ENCODE measurements at regions not wholly inside any gene's neighbourhood (a gene's known extent, or its start where the extent isn't known, plus 50 kb on each side); places are given as distances from the start of the nearest gene placed in this dataset.

DNA sequence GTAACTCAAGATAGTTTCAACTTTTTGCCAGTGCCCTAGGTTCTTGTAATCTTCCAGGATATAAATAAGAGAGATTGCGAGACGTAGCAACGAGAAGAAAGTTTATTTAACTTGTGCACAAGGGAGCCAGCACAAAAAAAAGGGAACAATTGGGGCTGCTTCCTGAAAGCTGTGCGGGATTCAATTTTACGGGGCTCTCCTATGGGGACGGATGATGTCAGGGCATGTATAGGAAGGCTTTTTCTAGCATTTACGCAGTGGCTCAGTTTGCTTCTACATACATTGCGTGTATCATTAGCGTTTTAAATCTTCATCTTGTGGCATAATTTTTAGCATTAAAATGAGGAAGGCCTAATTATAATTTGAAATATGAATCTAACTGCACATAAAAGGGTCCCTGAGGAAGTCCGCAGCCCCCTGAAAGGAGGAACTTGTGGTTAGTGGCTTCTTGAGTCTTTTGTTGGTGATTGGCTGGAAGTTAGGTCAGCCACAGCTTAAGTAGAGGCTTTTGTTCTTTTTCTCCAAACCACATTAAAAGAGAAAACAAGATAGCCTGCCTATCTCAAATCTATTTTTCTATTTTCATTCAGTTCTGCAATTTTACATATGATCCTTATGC lies 668.2 kb upstream of the NDST4 start:
- TF ChIP-seq, protein P1, sequence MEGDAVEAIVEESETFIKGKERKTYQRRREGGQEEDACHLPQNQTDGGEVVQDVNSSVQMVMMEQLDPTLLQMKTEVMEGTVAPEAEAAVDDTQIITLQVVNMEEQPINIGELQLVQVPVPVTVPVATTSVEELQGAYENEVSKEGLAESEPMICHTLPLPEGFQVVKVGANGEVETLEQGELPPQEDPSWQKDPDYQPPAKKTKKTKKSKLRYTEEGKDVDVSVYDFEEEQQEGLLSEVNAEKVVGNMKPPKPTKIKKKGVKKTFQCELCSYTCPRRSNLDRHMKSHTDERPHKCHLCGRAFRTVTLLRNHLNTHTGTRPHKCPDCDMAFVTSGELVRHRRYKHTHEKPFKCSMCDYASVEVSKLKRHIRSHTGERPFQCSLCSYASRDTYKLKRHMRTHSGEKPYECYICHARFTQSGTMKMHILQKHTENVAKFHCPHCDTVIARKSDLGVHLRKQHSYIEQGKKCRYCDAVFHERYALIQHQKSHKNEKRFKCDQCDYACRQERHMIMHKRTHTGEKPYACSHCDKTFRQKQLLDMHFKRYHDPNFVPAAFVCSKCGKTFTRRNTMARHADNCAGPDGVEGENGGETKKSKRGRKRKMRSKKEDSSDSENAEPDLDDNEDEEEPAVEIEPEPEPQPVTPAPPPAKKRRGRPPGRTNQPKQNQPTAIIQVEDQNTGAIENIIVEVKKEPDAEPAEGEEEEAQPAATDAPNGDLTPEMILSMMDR (IDR thresholded peaks at IDR 0.05; ENCODE audit: borderline replicate concordance): no peak
- Histone ChIP-seq H3K9me3 (replicated peaks) (no peaks in the 10 kb centered on the region), H3K27ac (replicated peaks) (no peak overlapping the region), H3K4me3 (no peak overlapping the region), H3K36me3 (no peaks in the 10 kb centered on the region), H3K4me1 (no peaks in the 10 kb centered on the region), H3K27me3 (ENCODE audit: low read depth) (no peaks in the 10 kb centered on the region)
- no peak for DNase-seq
- intact Hi-C loops (cut with micrococcal nuclease): no loop called here

DNA sequence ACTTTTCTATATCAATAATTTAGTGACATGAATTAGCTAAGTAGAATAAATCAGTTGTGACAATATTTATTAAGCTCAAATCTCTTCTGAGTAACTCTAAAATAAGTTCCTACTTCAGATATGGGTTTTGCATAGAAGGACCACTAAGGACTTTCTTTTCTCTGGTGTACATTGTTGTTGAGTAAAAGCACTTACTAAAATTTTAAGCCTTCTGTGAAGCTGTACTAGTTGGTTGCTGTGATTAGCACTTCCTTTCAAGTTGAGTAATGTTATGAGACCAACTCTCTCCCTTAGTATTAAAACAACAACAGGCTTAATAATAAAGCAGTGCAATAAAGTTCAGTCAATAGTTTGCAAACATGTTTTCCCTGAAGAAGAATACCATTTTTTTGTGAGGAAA lies 667.4 kb upstream of the NDST4 start:
- no peaks in the 10 kb centered on the region for H3K4me1 ChIP-seq
- intact Hi-C loops (cut with micrococcal nuclease): no loop called here

DNA sequence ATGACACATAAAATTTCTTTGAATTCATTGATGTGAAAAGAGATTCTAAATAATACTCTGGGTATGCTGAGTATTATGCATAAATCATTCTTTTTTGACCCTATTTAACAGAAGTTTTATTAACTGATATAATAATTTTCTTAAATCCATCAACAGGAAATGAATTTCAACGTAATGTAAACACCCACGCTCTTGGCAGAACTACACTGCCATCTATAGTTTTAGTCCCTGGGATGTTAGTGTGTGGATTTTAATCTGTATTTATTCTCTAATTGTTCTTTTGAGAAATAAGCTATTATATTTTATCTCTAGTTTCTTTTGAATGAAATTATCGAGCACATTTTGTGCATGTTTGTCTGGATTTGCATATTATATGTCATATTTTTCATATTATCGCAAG lies 666.8 kb upstream of the NDST4 start:
- Histone ChIP-seq H3K4me1 (no peaks in the 10 kb centered on the region), H3K27me3 (ENCODE audit: low read depth) (no peaks in the 10 kb centered on the region), H3K27ac (replicated peaks) (no peak overlapping the region), H3K4me3 (no peak overlapping the region), H3K9me3 (replicated peaks) (no peaks in the 10 kb centered on the region), H3K36me3 (no peaks in the 10 kb centered on the region)
- intact Hi-C loops (cut with micrococcal nuclease): no loop called here
- TF ChIP-seq, protein P1 (IDR thresholded peaks at IDR 0.05; ENCODE audit: borderline replicate concordance): no peak
- no peak for DNase-seq

More for the DNA sequence above, 667.4 kb upstream of the NDST4 start:
- H3K9me3 ChIP-seq (replicated peaks): no peaks in the 10 kb centered on the region
- no peak for DNase-seq
- no peak overlapping the region for H3K4me3 ChIP-seq
- H3K27ac ChIP-seq (replicated peaks): no peak overlapping the region
- no peaks in the 10 kb centered on the region for H3K27me3 ChIP-seq (ENCODE audit: low read depth)
- TF ChIP-seq, protein P1 (IDR thresholded peaks at IDR 0.05; ENCODE audit: borderline replicate concordance): no peak
- H3K36me3 ChIP-seq: no peaks in the 10 kb centered on the region

DNA sequence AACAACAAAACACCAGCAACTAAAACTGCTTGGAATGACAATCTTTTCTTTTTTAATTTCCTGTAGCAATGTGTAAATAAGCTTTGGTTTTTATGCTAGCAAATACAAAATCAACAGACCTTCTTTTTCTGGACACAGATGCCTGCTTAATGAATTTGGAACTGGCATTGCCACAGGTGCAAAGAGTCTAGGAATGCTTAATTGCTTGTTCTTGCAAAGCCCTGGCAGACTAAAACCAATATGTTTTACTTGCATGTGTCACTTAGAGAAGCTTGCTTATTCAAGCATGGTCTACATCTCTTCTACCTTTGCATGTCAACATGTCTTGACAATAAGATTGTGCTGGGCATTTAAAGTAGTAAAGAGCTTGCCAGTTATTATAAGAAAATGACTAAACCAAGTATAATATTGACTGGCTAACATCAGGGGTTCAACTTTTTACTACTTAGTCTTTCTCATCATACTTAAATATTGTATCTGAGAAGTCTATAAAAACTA lies 656.7 kb upstream of the NDST4 start:
- no peak overlapping the region for H3K4me3 ChIP-seq
- TF ChIP-seq, protein P1 (IDR thresholded peaks at IDR 0.05; ENCODE audit: borderline replicate concordance): no peak
- intact Hi-C loops (cut with micrococcal nuclease): no loop called here
- DNase-seq: no peak
- H3K9me3 ChIP-seq (replicated peaks): no peaks in the 10 kb centered on the region
- no peaks in the 10 kb centered on the region for H3K4me1 ChIP-seq
- H3K36me3 ChIP-seq: no peaks in the 10 kb centered on the region
- H3K27me3 ChIP-seq (ENCODE audit: low read depth): no peaks in the 10 kb centered on the region
- no peak overlapping the region for H3K27ac ChIP-seq (replicated peaks)

DNA sequence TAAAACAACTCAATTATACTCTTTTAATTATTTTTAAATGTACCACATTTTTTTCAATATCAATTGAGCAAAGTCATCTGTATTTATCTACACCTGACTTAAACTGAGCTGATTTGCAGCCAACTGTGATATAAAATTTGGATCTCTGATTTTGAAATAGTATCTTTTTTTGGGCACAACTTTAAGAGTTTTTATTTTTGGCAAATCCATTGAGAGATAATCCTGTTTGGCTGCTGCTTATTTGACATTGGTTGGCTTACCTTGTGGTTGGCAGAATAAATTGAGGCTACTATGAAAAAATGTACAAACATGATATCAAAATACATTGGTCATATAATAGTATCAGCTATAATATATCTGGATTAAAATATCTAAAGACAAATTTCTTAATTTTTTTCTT lies 656.0 kb upstream of the NDST4 start:
- no peak overlapping the region for H3K27ac ChIP-seq (replicated peaks)
- no peaks in the 10 kb centered on the region for H3K4me1 ChIP-seq
- intact Hi-C loops (cut with micrococcal nuclease): no loop called here
- H3K27me3 ChIP-seq (ENCODE audit: low read depth): no peaks in the 10 kb centered on the region
- no peak for DNase-seq
- no peaks in the 10 kb centered on the region for H3K36me3 ChIP-seq
- H3K4me3 ChIP-seq: no peak overlapping the region
- H3K9me3 ChIP-seq (replicated peaks): no peaks in the 10 kb centered on the region
- TF ChIP-seq, protein P1 (IDR thresholded peaks at IDR 0.05; ENCODE audit: borderline replicate concordance): no peak

All from left ventricle myocardium inferior (tissue), 1 donor.